ENCODE measurements at regions not wholly inside any gene's neighbourhood (a gene's known extent, or its start where the extent isn't known, plus 50 kb on each side); places are given as distances from the start of the nearest gene placed in this dataset.

- TF ChIP-seq CHD7 (IDR thresholded peaks at IDR 0.05; ENCODE audit: insufficient replicate concordance, low read length), result no peak
- no peak for TF ChIP-seq NRF1 (IDR thresholded peaks at IDR 0.05; ENCODE audit: low read depth, low read length)
- no peak for TF ChIP-seq SAP30 (IDR thresholded peaks at IDR 0.05; ENCODE audit: insufficient read depth, insufficient replicate concordance, low read length)
These were observed 69.0 kb upstream of the IL6 start (continued) for GRCh38 chr7:22658031-22658430.
